SK-N-SH (cell line): ENCODE measurements at regions not wholly inside any gene's neighbourhood (a gene's known extent, or its start where the extent isn't known, plus 50 kb on each side); places are given as distances from the start of the nearest gene placed in this dataset.

Experiments
- CHD2 ChIP-seq: fragments of 150-350 bp; IDR thresholded peaks from 2 replicates; pipeline ENCODE4 v1.6.1; 2018; ENCODE audit warnings: low read length; ENCODE audit not compliant: partially characterized antibody
- CTCF ChIP-seq: fragments of 200-600 bp; sonication (generic); IDR thresholded peaks from 2 replicates; pipeline ENCODE4 v1.6.1; 2017; ENCODE audit warnings: antibody characterized with exemption, mild to moderate bottlenecking, moderate library complexity
- EZH2phosphoT487 ChIP-seq: fragments of 200-600 bp; sonication (generic); IDR thresholded peaks from 2 replicates; pipeline ENCODE4 v1.6.1; 2017; ENCODE audit warnings: low read depth, mixed run types, mild to moderate bottlenecking, antibody characterized with exemption, moderate library complexity, borderline replicate concordance
- JUND ChIP-seq: IDR thresholded peaks from 2 replicates; pipeline ENCODE4 v1.4.0; 2012
- MAX ChIP-seq: IDR thresholded peaks from 2 replicates; pipeline ENCODE4 v1.4.0; 2012; ENCODE audit warnings: low read depth
- NFIC ChIP-seq: IDR thresholded peaks from 2 replicates; pipeline ENCODE4 v1.4.0; 2012; ENCODE audit warnings: borderline replicate concordance
- POLR2AphosphoS5 ChIP-seq: IDR thresholded peaks from 2 replicates; pipeline ENCODE4 v1.6.1; 2012; ENCODE audit warnings: low read depth, low read length
- SIN3A ChIP-seq: IDR thresholded peaks from 2 replicates; pipeline ENCODE4 v1.6.1; 2012; ENCODE audit warnings: low read depth, mild to moderate bottlenecking, low read length, moderate library complexity, borderline replicate concordance
- SMC3 ChIP-seq: IDR thresholded peaks from 2 replicates; pipeline ENCODE4 v1.6.1; 2012; ENCODE audit warnings: low read depth, low read length, improper control_type of control experiment
- TEAD4 ChIP-seq: IDR thresholded peaks from 2 replicates; pipeline ENCODE4 v1.4.0; 2012; ENCODE audit warnings: mild to moderate bottlenecking, borderline replicate concordance; ENCODE audit not compliant: insufficient read depth
- YY1 ChIP-seq: IDR thresholded peaks from 2 replicates; pipeline ENCODE4 v1.4.0; 2012; ENCODE audit warnings: low read depth, mild to moderate bottlenecking
- ZBTB33 ChIP-seq: IDR thresholded peaks from 2 replicates; pipeline ENCODE4 v1.4.0; 2012; ENCODE audit warnings: low read depth, borderline replicate concordance

GRCh38 chr6:166758136-166758704, 131.2 kb upstream of the RPS6KA2 start:
- no peak for TF ChIP-seq POLR2AphosphoS5
- no peak for TF ChIP-seq MAX
- TF ChIP-seq ZBTB33, result no peak
- TF ChIP-seq YY1, result no peak
- no peak for TF ChIP-seq EZH2phosphoT487
- no peak for TF ChIP-seq CTCF
- TF ChIP-seq CHD2, result no peak
- TF ChIP-seq JUND, result no peak
- TF ChIP-seq NFIC, result no peak
- TF ChIP-seq TEAD4, result no peak
- no peak for TF ChIP-seq SMC3
- TF ChIP-seq SIN3A, result no peak
